Psoas muscle (tissue), 7 donors: ENCODE measurements at regions not wholly inside any gene's neighbourhood (a gene's known extent, or its start where the extent isn't known, plus 50 kb on each side); places are given as distances from the start of the nearest gene placed in this dataset.

ENCODE experiments used
- ATAC-seq, 4 donors: fragments of 200-7000 bp; cut with Tn5 transposase; one replicate each; pipeline ENCODE4 v1.9.1; 2020; ENCODE audit warnings: moderate library complexity in 3 of 4, mild to moderate bottlenecking in 2 of 4
- DNase-seq, 2 donors: peaks; one replicate each; pipeline ENCODE4 v3.0.0-alpha.2; 2020
- H3K27ac ChIP-seq: fragments of 200-600 bp; one replicate; pipeline ENCODE4 v1.8.0; 2022
- H3K27me3 ChIP-seq, 3 donors: fragments of 200-600 bp in 1 of 3; one replicate each; pipeline versions ENCODE4 v1.6.1 to v1.8.0; 2013 to 2022; ENCODE audit warnings: low read length in 2 of 3, mild to moderate bottlenecking in 2 of 3, moderate library complexity in 1 of 3; ENCODE audit not compliant: insufficient read depth in 3 of 3
- H3K36me3 ChIP-seq, 2 donors: fragments of 200-600 bp in 1 of 2; one replicate each; pipeline versions ENCODE4 v1.6.1 to v1.8.0; 2013 to 2022; ENCODE audit warnings: low read depth in 1 of 2, mild to moderate bottlenecking in 1 of 2, moderate library complexity in 1 of 2; ENCODE audit not compliant: insufficient read depth in 1 of 2
- H3K4me1 ChIP-seq: fragments of 200-600 bp; one replicate; pipeline ENCODE4 v1.8.0; 2022
- H3K4me3 ChIP-seq: fragments of 200-600 bp; one replicate; pipeline ENCODE4 v1.8.0; 2022; ENCODE audit warnings: mild to moderate bottlenecking
- H3K9me3 ChIP-seq: fragments of 200-600 bp; one replicate; pipeline ENCODE4 v1.8.0; 2022
- WGBS, 3 donors: extraction: QIAGEN DNeasy Blood & Tissue Kit; methylation state at CpG; one replicate each; pipeline versions ENCODE4 v1.1.6 to v1.1.7; 2013; 5-methylcytosine and 5-hydroxymethylcytosine counted together
- intact Hi-C, 2 donors: fragments of 100-400 bp; cut with DNase I; formaldehyde crosslinking; loops; one replicate each; pipeline versions ENCODE4 v1.11.0 to v1.14.2; 2022
- TF ChIP-seq, protein P1 (sequence below): fragments of 200-600 bp; IDR thresholded peaks from one replicate; pipeline ENCODE4 v1.8.0; 2022; ENCODE audit warnings: antibody characterized with exemption
- donor health status: healthy with polysubstance abuse.
- donor health status: DM: no; HTN: no; CAD: no; lungs with moderate emphysema.
- donor health status: Bipolar disorder and iron deficiency.
- donor health status: healthy.
- donor health status: DM: yes; HTN: yes; CAD: no.
- donor health status: DM: no; HTN: no; CAD: no.
- donor health status: DM: yes; HTN: yes; CAD: no.

GRCh38 chr4:153966641-153967040 is 177.8 kb upstream of the SFRP2 start:
- ATAC-seq = no peak

GRCh38 chr4:153963216-153963615 is 174.3 kb upstream of the SFRP2 start:
- no peaks in the 10 kb centered on the region for H3K9me3 ChIP-seq
- no peaks in the 10 kb centered on the region for H3K27me3 ChIP-seq
- TF ChIP-seq, protein P1, sequence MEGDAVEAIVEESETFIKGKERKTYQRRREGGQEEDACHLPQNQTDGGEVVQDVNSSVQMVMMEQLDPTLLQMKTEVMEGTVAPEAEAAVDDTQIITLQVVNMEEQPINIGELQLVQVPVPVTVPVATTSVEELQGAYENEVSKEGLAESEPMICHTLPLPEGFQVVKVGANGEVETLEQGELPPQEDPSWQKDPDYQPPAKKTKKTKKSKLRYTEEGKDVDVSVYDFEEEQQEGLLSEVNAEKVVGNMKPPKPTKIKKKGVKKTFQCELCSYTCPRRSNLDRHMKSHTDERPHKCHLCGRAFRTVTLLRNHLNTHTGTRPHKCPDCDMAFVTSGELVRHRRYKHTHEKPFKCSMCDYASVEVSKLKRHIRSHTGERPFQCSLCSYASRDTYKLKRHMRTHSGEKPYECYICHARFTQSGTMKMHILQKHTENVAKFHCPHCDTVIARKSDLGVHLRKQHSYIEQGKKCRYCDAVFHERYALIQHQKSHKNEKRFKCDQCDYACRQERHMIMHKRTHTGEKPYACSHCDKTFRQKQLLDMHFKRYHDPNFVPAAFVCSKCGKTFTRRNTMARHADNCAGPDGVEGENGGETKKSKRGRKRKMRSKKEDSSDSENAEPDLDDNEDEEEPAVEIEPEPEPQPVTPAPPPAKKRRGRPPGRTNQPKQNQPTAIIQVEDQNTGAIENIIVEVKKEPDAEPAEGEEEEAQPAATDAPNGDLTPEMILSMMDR = no peak
- H3K4me3 ChIP-seq = no peak overlapping the region
- ATAC-seq (no peak), DNase-seq (no peak)
- no peaks in the 10 kb centered on the region for H3K36me3 ChIP-seq
- 67 to 76% (median 72%) methylated on average over 3 of the region's 3 CpGs for WGBS, 3 donors
- H3K27ac ChIP-seq = no peak overlapping the region
- intact Hi-C loops = no loop called here
- H3K4me1 ChIP-seq = no peaks in the 10 kb centered on the region

More at GRCh38 chr4:153966641-153967040, 177.8 kb upstream of the SFRP2 start:
- intact Hi-C loops = no loop called here
- DNase-seq = no peak
- Histone ChIP-seq H3K27ac (no peak overlapping the region), H3K36me3 (no peaks in the 10 kb centered on the region), H3K9me3 (no peaks in the 10 kb centered on the region), H3K4me1 (no peaks in the 10 kb centered on the region), H3K4me3 (no peak overlapping the region), H3K27me3 (no peaks in the 10 kb centered on the region)
- TF ChIP-seq, protein P1 = no peak

GRCh38 chr4:153962311-153963039 is 173.6 kb upstream of the SFRP2 start:
- TF ChIP-seq, protein P1 = no peak
- ATAC-seq (no peak), DNase-seq (no peak)
- H3K27me3 ChIP-seq = no peaks in the 10 kb centered on the region
- H3K27ac ChIP-seq = no peak overlapping the region
- intact Hi-C loops = no loop called here
- H3K4me3 ChIP-seq = no peak overlapping the region
- no peaks in the 10 kb centered on the region for H3K9me3 ChIP-seq
- H3K4me1 ChIP-seq = no peaks in the 10 kb centered on the region
- 73 to 80% (median 78%) methylated on average over 5 of the region's 5 CpGs for WGBS, 3 donors
- H3K36me3 ChIP-seq = no peaks in the 10 kb centered on the region

- Histone ChIP-seq H3K4me3 (no peak overlapping the region), H3K27ac (no peak overlapping the region), H3K36me3 (no peaks in the 10 kb centered on the region), H3K9me3 (no peaks in the 10 kb centered on the region), H3K27me3 (no peaks in the 10 kb centered on the region), H3K4me1 (no peaks in the 10 kb centered on the region)
- 86 to 90% (median 89%) methylated on average over 5 of the region's 5 CpGs for WGBS, 3 donors
- ATAC-seq (no peak), DNase-seq (no peak)
- intact Hi-C loops = no loop called here
- TF ChIP-seq, protein P1 = no peak
These were observed 166.4 kb upstream of the SFRP2 start for GRCh38 chr4:153955327-153955726.

DNA sequence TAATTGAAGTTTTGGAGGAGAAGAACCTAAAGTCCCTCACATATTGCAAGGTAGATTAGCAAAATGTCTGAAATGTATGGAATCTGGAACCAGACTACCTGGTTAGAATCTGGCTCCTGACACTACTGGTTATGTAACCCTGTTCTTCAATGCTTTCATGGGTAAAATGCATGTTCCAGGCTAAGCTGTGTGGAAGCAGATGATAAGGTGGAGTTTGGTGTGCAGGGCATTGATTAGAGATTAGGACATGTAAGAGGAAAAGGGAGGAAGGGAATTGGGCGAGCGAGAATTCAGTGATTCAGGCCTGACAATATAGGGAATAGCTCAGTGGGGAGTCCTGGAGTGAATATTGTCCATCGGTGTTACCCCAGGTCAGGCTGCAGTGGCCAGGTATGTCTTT is 165.8 kb upstream of the SFRP2 start:
- DNase-seq (no peak), ATAC-seq (no peak)
- H3K4me1 ChIP-seq = no peaks in the 10 kb centered on the region
- WGBS, 3 donors = 91 to 95% (median 93%) methylated on average over 3 of the region's 3 CpGs
- intact Hi-C loops = no loop called here
- H3K27ac ChIP-seq = no peak overlapping the region
- TF ChIP-seq, protein P1 = no peak
- H3K36me3 ChIP-seq = no peaks in the 10 kb centered on the region
- no peaks in the 10 kb centered on the region for H3K27me3 ChIP-seq
- H3K9me3 ChIP-seq = no peaks in the 10 kb centered on the region
- no peak overlapping the region for H3K4me3 ChIP-seq
